ENCODE measurements at regions not wholly inside any gene's neighbourhood (a gene's known extent, or its start where the extent isn't known, plus 50 kb on each side); places are given as distances from the start of the nearest gene placed in this dataset.

GRCh38 chr9:3001311-3001710, 157.4 kb upstream of the PUM3 start:
- H3K9me3 ChIP-seq: no peaks in the 10 kb centered on the region
- intact Hi-C loops (cut with DNase I): no loop called here
- TF ChIP-seq POLR2AphosphoS5 (IDR thresholded peaks at IDR 0.05) (no peak), POLR2A (IDR thresholded peaks at IDR 0.05) (no peak), EP300 (IDR thresholded peaks at IDR 0.05) (no peak)
- TF ChIP-seq, protein P1, sequence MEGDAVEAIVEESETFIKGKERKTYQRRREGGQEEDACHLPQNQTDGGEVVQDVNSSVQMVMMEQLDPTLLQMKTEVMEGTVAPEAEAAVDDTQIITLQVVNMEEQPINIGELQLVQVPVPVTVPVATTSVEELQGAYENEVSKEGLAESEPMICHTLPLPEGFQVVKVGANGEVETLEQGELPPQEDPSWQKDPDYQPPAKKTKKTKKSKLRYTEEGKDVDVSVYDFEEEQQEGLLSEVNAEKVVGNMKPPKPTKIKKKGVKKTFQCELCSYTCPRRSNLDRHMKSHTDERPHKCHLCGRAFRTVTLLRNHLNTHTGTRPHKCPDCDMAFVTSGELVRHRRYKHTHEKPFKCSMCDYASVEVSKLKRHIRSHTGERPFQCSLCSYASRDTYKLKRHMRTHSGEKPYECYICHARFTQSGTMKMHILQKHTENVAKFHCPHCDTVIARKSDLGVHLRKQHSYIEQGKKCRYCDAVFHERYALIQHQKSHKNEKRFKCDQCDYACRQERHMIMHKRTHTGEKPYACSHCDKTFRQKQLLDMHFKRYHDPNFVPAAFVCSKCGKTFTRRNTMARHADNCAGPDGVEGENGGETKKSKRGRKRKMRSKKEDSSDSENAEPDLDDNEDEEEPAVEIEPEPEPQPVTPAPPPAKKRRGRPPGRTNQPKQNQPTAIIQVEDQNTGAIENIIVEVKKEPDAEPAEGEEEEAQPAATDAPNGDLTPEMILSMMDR (IDR thresholded peaks at IDR 0.05): no peak

GRCh38 chr9:2992427-2992826, 148.5 kb upstream of the PUM3 start:
- Histone ChIP-seq H3K4me3 (no peak overlapping the region), H3K4me1 (no peaks in the 10 kb centered on the region), H3K36me3 (no peaks in the 10 kb centered on the region), H3K27me3 (no peaks in the 10 kb centered on the region), H3K27ac (no peak overlapping the region), H3K9me3 (no peaks in the 10 kb centered on the region)
- whole genome bisulfite sequencing, 2 donors: 20 to 63% methylated on average over 1 of the region's 1 CpG
- TF ChIP-seq EP300 (IDR thresholded peaks at IDR 0.05) (no peak), POLR2A (IDR thresholded peaks at IDR 0.05) (no peak), POLR2AphosphoS5 (IDR thresholded peaks at IDR 0.05) (no peak)
- TF ChIP-seq, protein P1 (IDR thresholded peaks at IDR 0.05): no peak
- intact Hi-C loops (cut with DNase I): no loop called here
- no peak for DNase-seq

More at GRCh38 chr9:3001311-3001710, 157.4 kb upstream of the PUM3 start:
- Histone ChIP-seq H3K27ac (no peak overlapping the region), H3K4me1 (peaks cover 0 to under 1% (median 0%) of the 10 kb centered on the region in 4 donors), H3K27me3 (no peaks in the 10 kb centered on the region), H3K36me3 (no peaks in the 10 kb centered on the region), H3K4me3 (no peak overlapping the region)
- DNase-seq: no peak

DNA sequence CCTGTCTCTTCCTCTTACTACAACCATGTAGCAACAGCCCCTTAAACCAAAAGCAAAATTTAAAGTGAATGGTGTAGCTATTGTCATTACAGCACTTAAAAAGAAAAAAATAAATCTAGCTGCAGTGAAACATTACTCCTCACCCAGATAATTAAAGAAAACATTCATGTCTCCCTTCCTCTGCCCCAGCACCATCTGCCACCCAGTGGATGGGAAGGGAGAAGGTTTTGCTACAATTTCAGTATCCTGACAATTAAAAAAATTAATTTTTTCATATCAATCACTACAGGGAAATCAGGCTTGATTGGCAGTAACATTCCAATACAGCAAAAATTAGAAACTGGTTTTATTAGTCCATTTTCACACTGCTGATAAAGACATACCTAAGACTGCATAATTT, 147.4 kb upstream of the PUM3 start:
- no peaks in the 10 kb centered on the region for H3K9me3 ChIP-seq
- no peaks in the 10 kb centered on the region for H3K27me3 ChIP-seq
- intact Hi-C loops (cut with DNase I): no loop called here
- H3K4me3 ChIP-seq: no peak overlapping the region
- no peak overlapping the region for H3K27ac ChIP-seq
- no peaks in the 10 kb centered on the region for H3K4me1 ChIP-seq
- H3K36me3 ChIP-seq: no peaks in the 10 kb centered on the region
- no peak for DNase-seq
- no peak for TF ChIP-seq EP300 (IDR thresholded peaks at IDR 0.05)

GRCh38 chr9:2987679-2988078, 143.8 kb upstream of the PUM3 start:
- H3K4me3 ChIP-seq: no peak overlapping the region
- H3K36me3 ChIP-seq: no peaks in the 10 kb centered on the region
- TF ChIP-seq POLR2A (IDR thresholded peaks at IDR 0.05): no peak
- no peak for TF ChIP-seq EP300 (IDR thresholded peaks at IDR 0.05)
- TF ChIP-seq, protein P1 (IDR thresholded peaks at IDR 0.05): no peak
- TF ChIP-seq POLR2AphosphoS5 (IDR thresholded peaks at IDR 0.05): no peak
- 78 to 81% methylated on average over 7 of the region's 7 CpGs for WGBS, 2 donors
- no peak overlapping the region for H3K27ac ChIP-seq
- intact Hi-C loops (cut with DNase I): no loop called here
- no peaks in the 10 kb centered on the region for H3K27me3 ChIP-seq
- no peaks in the 10 kb centered on the region for H3K9me3 ChIP-seq
- no peaks in the 10 kb centered on the region for H3K4me1 ChIP-seq
- no peak for DNase-seq

DNA sequence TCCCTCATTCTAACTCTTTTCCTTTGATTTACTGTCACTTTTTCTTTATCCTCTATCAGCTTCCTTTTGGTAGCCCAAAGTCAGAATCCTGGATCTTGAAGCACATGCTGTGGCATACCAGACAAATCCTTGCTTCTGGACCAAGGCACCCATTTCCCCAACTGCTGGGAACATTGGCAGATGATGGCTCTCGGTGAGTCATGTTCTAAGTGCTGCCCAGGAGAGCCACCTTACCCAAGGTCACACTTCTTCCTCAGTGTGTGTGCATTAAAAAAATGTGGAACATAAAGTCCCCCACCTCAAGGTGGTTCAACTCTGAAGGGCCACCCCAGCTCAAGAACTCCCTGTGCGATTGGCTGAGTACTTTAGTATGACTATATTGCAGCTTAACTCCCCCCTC, 141.4 kb upstream of the PUM3 start:
- intact Hi-C loops (cut with DNase I): no loop called here
- WGBS, 2 donors: 91 to 96% methylated on average over 2 of the region's 2 CpGs
- Histone ChIP-seq H3K27me3 (no peaks in the 10 kb centered on the region), H3K4me3 (no peak overlapping the region), H3K27ac (no peak overlapping the region), H3K9me3 (no peaks in the 10 kb centered on the region), H3K4me1 (no peaks in the 10 kb centered on the region), H3K36me3 (no peaks in the 10 kb centered on the region)
- TF ChIP-seq POLR2AphosphoS5 (IDR thresholded peaks at IDR 0.05): no peak
- TF ChIP-seq, protein P1 (IDR thresholded peaks at IDR 0.05): no peak
- no peak for TF ChIP-seq EP300 (IDR thresholded peaks at IDR 0.05)
- TF ChIP-seq POLR2A (IDR thresholded peaks at IDR 0.05): no peak
- no peak for DNase-seq

All from sigmoid colon (tissue), 6 donors.